GM12878 (cell line): ENCODE measurements at regions not wholly inside any gene's neighbourhood (a gene's known extent, or its start where the extent isn't known, plus 50 kb on each side); places are given as distances from the start of the nearest gene placed in this dataset.

Experiments used
- BACH1 ChIP-seq: fragments of 450-650 bp; IDR thresholded peaks from 2 replicates; pipeline ENCODE4 v1.6.1; 2017; ENCODE audit warnings: mild to moderate bottlenecking, borderline replicate concordance
- ESRRA ChIP-seq: IDR thresholded peaks from 2 replicates; pipeline ENCODE4 v1.6.1; 2012; ENCODE audit warnings: mild to moderate bottlenecking, low read length, improper control_type of control experiment
- PML ChIP-seq: IDR thresholded peaks from 2 replicates; pipeline ENCODE4 v1.6.1; 2012; ENCODE audit warnings: low read length, inconsistent platforms
- TF ChIP-seq, protein P1 (sequence below): IDR thresholded peaks from 2 replicates; pipeline ENCODE4 v1.6.1; 2012; ENCODE audit warnings: mild to moderate bottlenecking, low read depth, low read length

DNA sequence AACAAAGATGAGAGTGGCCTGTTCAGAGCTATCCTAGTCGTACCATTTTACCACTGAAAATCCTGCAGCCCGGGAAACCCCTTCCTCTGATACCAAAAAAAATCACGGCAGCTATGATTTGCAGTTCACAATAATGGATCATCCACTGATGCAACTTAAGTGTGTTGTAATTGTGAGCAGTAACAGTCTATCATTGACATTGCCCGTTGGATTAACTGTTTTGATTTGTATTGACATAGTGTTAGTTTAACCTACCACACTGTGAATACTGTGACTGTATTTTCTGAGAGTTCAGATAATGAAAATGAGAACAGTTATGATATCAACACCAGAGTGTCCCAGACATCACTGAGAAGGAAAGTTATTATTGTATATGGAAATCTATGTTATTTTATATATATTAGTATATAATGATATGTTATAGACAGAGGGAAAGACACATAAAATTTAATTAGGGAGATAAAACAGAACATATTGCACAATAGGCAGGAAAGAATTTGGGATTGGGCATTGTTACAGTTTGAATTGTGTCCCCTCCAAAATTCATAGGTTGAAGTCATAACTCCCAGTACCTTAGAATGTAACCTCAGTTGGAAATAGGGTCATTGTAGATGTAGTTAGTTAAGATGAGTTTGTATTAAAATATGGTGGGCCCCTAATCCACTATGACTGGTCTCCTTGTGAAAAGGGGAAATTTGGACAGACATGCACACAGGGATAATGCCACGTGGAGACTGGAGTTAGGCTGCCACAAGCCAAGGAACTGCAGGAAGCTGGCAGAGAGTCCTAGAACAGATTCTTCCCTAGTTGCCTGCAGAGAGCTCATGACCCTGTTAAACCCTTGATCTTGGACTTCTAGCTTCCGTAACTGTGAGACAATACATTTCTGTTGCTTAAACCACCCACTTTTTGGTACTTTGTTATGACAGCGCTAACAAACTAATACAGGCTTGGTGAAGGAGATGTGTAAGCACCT is 54.4 kb downstream of the TLCD4 start:
- TF ChIP-seq BACH1 (no peak), PML (no peak), ESRRA (no peak)
- TF ChIP-seq, protein P1, sequence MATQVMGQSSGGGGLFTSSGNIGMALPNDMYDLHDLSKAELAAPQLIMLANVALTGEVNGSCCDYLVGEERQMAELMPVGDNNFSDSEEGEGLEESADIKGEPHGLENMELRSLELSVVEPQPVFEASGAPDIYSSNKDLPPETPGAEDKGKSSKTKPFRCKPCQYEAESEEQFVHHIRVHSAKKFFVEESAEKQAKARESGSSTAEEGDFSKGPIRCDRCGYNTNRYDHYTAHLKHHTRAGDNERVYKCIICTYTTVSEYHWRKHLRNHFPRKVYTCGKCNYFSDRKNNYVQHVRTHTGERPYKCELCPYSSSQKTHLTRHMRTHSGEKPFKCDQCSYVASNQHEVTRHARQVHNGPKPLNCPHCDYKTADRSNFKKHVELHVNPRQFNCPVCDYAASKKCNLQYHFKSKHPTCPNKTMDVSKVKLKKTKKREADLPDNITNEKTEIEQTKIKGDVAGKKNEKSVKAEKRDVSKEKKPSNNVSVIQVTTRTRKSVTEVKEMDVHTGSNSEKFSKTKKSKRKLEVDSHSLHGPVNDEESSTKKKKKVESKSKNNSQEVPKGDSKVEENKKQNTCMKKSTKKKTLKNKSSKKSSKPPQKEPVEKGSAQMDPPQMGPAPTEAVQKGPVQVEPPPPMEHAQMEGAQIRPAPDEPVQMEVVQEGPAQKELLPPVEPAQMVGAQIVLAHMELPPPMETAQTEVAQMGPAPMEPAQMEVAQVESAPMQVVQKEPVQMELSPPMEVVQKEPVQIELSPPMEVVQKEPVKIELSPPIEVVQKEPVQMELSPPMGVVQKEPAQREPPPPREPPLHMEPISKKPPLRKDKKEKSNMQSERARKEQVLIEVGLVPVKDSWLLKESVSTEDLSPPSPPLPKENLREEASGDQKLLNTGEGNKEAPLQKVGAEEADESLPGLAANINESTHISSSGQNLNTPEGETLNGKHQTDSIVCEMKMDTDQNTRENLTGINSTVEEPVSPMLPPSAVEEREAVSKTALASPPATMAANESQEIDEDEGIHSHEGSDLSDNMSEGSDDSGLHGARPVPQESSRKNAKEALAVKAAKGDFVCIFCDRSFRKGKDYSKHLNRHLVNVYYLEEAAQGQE, result no peak
